IMR-90 (cell line): ENCODE measurements at regions not wholly inside any gene's neighbourhood (a gene's known extent, or its start where the extent isn't known, plus 50 kb on each side); places are given as distances from the start of the nearest gene placed in this dataset.

Experiments used
- BHLHE40 ChIP-seq: fragments of 150-350 bp; IDR thresholded peaks from 2 replicates; pipeline ENCODE4 v1.6.1; 2016; ENCODE audit warnings: mild to moderate bottlenecking, low read depth, low read length
- CEBPB ChIP-seq: IDR thresholded peaks from 2 replicates; pipeline ENCODE4 v1.6.1; 2012; ENCODE audit warnings: low read depth, low read length, improper control_type of control experiment
- CTCF ChIP-seq: conservative IDR thresholded peaks from 2 replicates; pipeline ENCODE4 v1.5.1; 2012; ENCODE audit warnings: mild to moderate bottlenecking, low read depth, low read length, improper control_type of control experiment
- ELK1 ChIP-seq: fragments of 150-350 bp; IDR thresholded peaks from 2 replicates; pipeline ENCODE4 v1.6.1; 2016; ENCODE audit warnings: low read depth, mild to moderate bottlenecking, low read length, moderate library complexity, borderline replicate concordance
- FOS ChIP-seq: fragments of 150-350 bp; IDR thresholded peaks from 2 replicates; pipeline ENCODE4 v1.6.1; 2016; ENCODE audit warnings: low read depth, low read length
- MAFK ChIP-seq: IDR thresholded peaks from 2 replicates; pipeline ENCODE4 v1.6.1; 2012; ENCODE audit warnings: low read depth, low read length, improper control_type of control experiment
- MAZ ChIP-seq: IDR thresholded peaks from 2 replicates; pipeline ENCODE4 v1.6.1; 2012; ENCODE audit warnings: low read depth, mild to moderate bottlenecking, low read length, improper control_type of control experiment, moderate library complexity, borderline replicate concordance
- MXI1 ChIP-seq: IDR thresholded peaks from 2 replicates; pipeline ENCODE4 v1.6.1; 2012; ENCODE audit warnings: low read depth, mild to moderate bottlenecking, low read length, moderate library complexity, borderline replicate concordance
- POLR2A ChIP-seq: IDR thresholded peaks from 2 replicates; pipeline ENCODE4 v1.6.1; 2012; ENCODE audit warnings: mild to moderate bottlenecking, low read depth, low read length
- RAD21 ChIP-seq: IDR thresholded peaks from 2 replicates; pipeline ENCODE4 v1.6.1; 2012; ENCODE audit warnings: low read length, improper control_type of control experiment
- RFX5 ChIP-seq: IDR thresholded peaks from 2 replicates; pipeline ENCODE4 v1.8.0; 2012; ENCODE audit warnings: low read depth, mild to moderate bottlenecking, low read length, moderate library complexity
- SMC3 ChIP-seq: fragments of 150-350 bp; IDR thresholded peaks from 2 replicates; pipeline ENCODE4 v1.6.1; 2016; ENCODE audit warnings: low read depth, mild to moderate bottlenecking, antibody characterized with exemption, low read length, moderate library complexity
- USF2 ChIP-seq: fragments of 150-350 bp; IDR thresholded peaks from 2 replicates; pipeline ENCODE4 v1.6.1; 2017; ENCODE audit warnings: mild to moderate bottlenecking, antibody characterized with exemption, low read length, low read depth

- TF ChIP-seq CTCF (peak; percentile 31; the same call in 1 of the 2 replicates), SMC3 (no peak), POLR2A (no peak), MAZ (no peak), USF2 (no peak), FOS (no peak), CEBPB (peak; percentile 70), RFX5 (no peak), MAFK (peak; percentile 44; the same call in 1 of the 2 replicates), ELK1 (no peak), RAD21 (peak; percentile 24; the same call in 1 of the 2 replicates), MXI1 (no peak), BHLHE40 (no peak)
Observed at GRCh38 chr13:111027458-111028439, 87.4 kb upstream of the ARHGEF7 start.
